Endothelial cell of umbilical vein (primary cell): ENCODE measurements at regions not wholly inside any gene's neighbourhood (a gene's known extent, or its start where the extent isn't known, plus 50 kb on each side); places are given as distances from the start of the nearest gene placed in this dataset.

Source experiments
- CTCF ChIP-seq, 2 donors: IDR thresholded peaks; 1 replicate in 1 of 2; 2 replicates in 1 of 2; pipeline ENCODE4 v1.5.1; 2011; ENCODE audit warnings: low read length in 2 of 2, mild to moderate bottlenecking in 2 of 2, moderate library complexity in 2 of 2, control low read depth in 1 of 2, inconsistent platforms in 1 of 2, low read depth in 1 of 2; ENCODE audit not compliant: insufficient read depth in 1 of 2; ENCODE audit errors: extremely low read depth in 1 of 2
- EZH2 ChIP-seq: IDR thresholded peaks from 2 replicates; pipeline ENCODE4 v1.6.1; 2012; ENCODE audit warnings: borderline replicate concordance, low read depth, mild to moderate bottlenecking, moderate library complexity, low read length, inconsistent platforms; ENCODE audit not compliant: severe bottlenecking
- FOS ChIP-seq: IDR thresholded peaks from 2 replicates; pipeline ENCODE4 v1.6.1; 2011; ENCODE audit warnings: mild to moderate bottlenecking, low read length, moderate library complexity, borderline replicate concordance; ENCODE audit not compliant: insufficient read depth
- JUN ChIP-seq: IDR thresholded peaks from 2 replicates; pipeline ENCODE4 v1.6.1; 2011; ENCODE audit warnings: borderline replicate concordance, low read depth; ENCODE audit not compliant: insufficient read length, insufficient read depth
- POLR2A ChIP-seq: IDR thresholded peaks from 2 replicates; pipeline ENCODE4 v1.6.1; 2012; ENCODE audit warnings: low read depth, mild to moderate bottlenecking, control low read depth, low read length
- POLR2AphosphoS5 ChIP-seq: IDR thresholded peaks from 2 replicates; pipeline ENCODE4 v1.6.1; 2012; ENCODE audit warnings: low read depth, mild to moderate bottlenecking, control low read depth, low read length, moderate library complexity; ENCODE audit not compliant: insufficient read depth
- TF ChIP-seq, protein P1 (sequence below): IDR thresholded peaks from 2 replicates; pipeline ENCODE4 v1.6.1; 2011; ENCODE audit not compliant: insufficient read depth, insufficient read length

- no peak for TF ChIP-seq CTCF (IDR thresholded peaks at IDR 0.05; ENCODE audit: extremely low read depth in 1 of 2, insufficient read depth in 1 of 2, low read depth in 1 of 2, low read length in 2 of 2)
- no peak for TF ChIP-seq POLR2A
- TF ChIP-seq POLR2AphosphoS5, result no peak
- TF ChIP-seq EZH2, result no peak
- TF ChIP-seq FOS, result no peak
- TF ChIP-seq, protein P1, sequence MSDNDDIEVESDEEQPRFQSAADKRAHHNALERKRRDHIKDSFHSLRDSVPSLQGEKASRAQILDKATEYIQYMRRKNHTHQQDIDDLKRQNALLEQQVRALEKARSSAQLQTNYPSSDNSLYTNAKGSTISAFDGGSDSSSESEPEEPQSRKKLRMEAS, result no peak
- TF ChIP-seq JUN, result no peak
Observed at GRCh38 chr5:136694258-136694657, 328.9 kb upstream of the TRPC7 start.
